Panc1 (cell line): ENCODE measurements at regions not wholly inside any gene's neighbourhood (a gene's known extent, or its start where the extent isn't known, plus 50 kb on each side); places are given as distances from the start of the nearest gene placed in this dataset.

ENCODE experiments used
- CTCF ChIP-seq: fragments of 450-650 bp; IDR thresholded peaks from 2 replicates; pipeline ENCODE4 v1.5.1; 2017; ENCODE audit warnings: mild to moderate bottlenecking
- POLR2AphosphoS5 ChIP-seq: IDR thresholded peaks from 2 replicates; pipeline ENCODE4 v1.6.1; 2012; ENCODE audit warnings: mild to moderate bottlenecking, low read depth, low read length, moderate library complexity
- SIN3A ChIP-seq: IDR thresholded peaks from 2 replicates; pipeline ENCODE4 v1.6.1; 2012; ENCODE audit warnings: low read depth, mild to moderate bottlenecking, low read length, moderate library complexity, borderline replicate concordance; ENCODE audit not compliant: insufficient read depth
- TCF7L2 ChIP-seq: IDR thresholded peaks from 2 replicates; pipeline ENCODE4 v1.6.1; 2011; ENCODE audit warnings: mild to moderate bottlenecking, low read depth, low read length, inconsistent platforms

GRCh38 chr6:156556811-156557210, 220.4 kb upstream of the ARID1B start:
- no peak for TF ChIP-seq CTCF
- no peak for TF ChIP-seq TCF7L2
- no peak for TF ChIP-seq POLR2AphosphoS5
- no peak for TF ChIP-seq SIN3A
